GM12892 (cell line): ENCODE measurements at regions not wholly inside any gene's neighbourhood (a gene's known extent, or its start where the extent isn't known, plus 50 kb on each side); places are given as distances from the start of the nearest gene placed in this dataset.
"Not testable (repeated sequence)": the region's sequence is repeated elsewhere in the genome, so short reads cannot be mapped to it uniquely, and the experiment has no call there.

Source experiments
- DNase-seq: peaks from one replicate; pipeline ENCODE4 v3.0.0; 2011; ENCODE audit not compliant: insufficient read length
- FAIRE-seq: peaks from 2 replicates; lab custom pipeline; 2011; peaks lifted over from hg19 to GRCh38; lab: Jason Lieb, UNC
- POLR2A ChIP-seq: IDR thresholded peaks from 2 replicates; pipeline ENCODE4 v1.6.1; 2011; ENCODE audit warnings: low read depth, low read length, control low read depth
- POLR2AphosphoS5 ChIP-seq: IDR thresholded peaks from 2 replicates; pipeline ENCODE4 v1.6.1; 2011; ENCODE audit warnings: low read depth, low read length, control low read depth
- TAF1 ChIP-seq: IDR thresholded peaks from 2 replicates; pipeline ENCODE4 v1.6.1; 2011; ENCODE audit warnings: low read depth, mild to moderate bottlenecking, control low read depth, low read length, borderline replicate concordance

GRCh38 chr2:47728551-47728950 is 54.4 kb upstream of the MSH6 start:
- FAIRE-seq (no peak), DNase-seq (no peak)
- TF ChIP-seq TAF1, result no peak
- no peak for TF ChIP-seq POLR2AphosphoS5
- TF ChIP-seq POLR2A, result no peak

- DNase-seq, result no peak
- TF ChIP-seq POLR2A, result no peak
- no peak for TF ChIP-seq TAF1
- no peak for FAIRE-seq
Observed at GRCh38 chr2:47727956-47728355, 55.0 kb upstream of the MSH6 start.

- FAIRE-seq, result not testable (repeated sequence)
Observed at GRCh38 chr2:47726978-47727377, 56.0 kb upstream of the MSH6 start.

DNA sequence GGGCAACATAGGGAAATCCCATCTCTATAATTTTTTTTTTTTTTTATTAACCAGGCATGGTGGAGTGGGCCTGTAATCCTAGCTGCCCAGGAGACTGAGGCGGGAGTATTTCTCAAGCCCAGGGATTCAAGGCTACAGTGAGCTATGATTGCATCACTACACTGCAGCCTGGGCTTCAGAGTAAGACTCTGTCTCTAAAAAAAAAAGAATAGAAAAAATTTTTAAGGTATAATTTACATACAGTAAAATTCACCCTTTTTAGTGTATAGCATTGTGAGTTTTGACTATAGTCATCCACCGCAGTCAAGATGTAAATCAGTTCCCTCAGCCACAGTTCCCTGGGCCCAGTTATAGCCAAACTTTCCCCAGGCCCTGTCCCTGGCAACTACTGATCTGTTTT is 57.1 kb upstream of the MSH6 start:
- FAIRE-seq (peak; percentile 85), DNase-seq (no peak)
- TF ChIP-seq TAF1 (no peak), POLR2AphosphoS5 (no peak), POLR2A (no peak)

More at GRCh38 chr2:47726978-47727377, 56.0 kb upstream of the MSH6 start:
- not testable (repeated sequence) for DNase-seq

DNA sequence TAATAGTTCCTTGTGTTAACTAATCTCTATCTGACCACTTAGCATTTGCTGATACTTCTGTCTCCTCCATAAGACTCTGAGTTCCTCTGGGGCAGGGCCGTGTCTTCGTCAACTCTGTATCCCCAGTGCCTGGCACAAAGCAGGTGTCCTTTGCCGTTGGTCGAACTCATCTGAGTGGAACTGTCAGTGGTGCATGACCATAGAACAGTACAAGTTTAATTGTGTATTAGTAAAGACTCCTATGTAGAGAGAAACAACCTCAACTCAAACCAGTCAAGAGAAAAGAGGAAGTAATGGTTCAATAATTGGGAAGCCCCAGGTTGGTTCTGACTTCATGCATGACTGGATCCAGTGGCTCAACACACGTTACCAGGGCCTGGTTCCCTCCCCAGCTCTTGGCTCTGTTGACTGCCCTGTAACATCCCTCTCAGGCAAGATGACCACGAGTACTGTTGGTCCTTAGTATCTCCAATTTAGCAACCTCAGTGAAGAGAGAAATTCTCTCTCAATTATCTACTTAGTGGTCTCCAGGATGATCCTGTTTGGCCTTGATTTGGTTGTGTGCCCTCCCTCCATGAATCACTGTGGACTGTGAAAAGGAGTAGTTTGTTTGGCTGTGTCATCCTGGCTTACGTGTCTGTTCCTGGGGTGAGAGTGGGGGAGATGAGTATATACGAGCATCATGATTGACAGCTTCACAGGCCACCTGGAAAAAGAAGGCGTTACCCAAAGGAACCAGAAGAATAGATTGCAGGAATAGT is 58.5 kb upstream of the MSH6 start:
- no peak for DNase-seq
- FAIRE-seq, result peak; percentile 99
- TF ChIP-seq POLR2A (peak; percentile 11; the same call in 1 of the 2 replicates), POLR2AphosphoS5 (no peak), TAF1 (no peak)

DNA sequence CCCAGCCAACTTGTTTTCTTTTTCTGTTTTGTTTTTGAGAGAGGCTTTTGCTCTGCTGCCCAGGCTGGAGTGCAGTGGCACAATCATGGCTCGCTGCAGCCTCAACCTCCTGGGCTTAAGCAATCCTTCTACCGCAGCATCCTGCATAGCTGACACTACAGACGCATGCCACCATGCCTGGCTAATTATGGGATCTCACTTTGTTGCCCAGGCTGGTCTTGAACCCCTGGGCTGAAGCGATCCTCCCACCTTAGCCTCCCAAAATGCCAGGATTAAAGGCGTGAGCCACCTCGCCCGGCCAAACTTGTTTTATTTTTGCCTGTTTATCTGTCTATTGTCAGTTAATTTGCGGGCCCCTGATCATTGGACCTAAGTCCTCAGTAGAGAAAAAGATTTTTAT is 61.6 kb upstream of the MSH6 start:
- no peak for TF ChIP-seq POLR2A
- TF ChIP-seq TAF1, result no peak
- TF ChIP-seq POLR2AphosphoS5, result no peak
- no peak for FAIRE-seq
- no peak for DNase-seq

DNA sequence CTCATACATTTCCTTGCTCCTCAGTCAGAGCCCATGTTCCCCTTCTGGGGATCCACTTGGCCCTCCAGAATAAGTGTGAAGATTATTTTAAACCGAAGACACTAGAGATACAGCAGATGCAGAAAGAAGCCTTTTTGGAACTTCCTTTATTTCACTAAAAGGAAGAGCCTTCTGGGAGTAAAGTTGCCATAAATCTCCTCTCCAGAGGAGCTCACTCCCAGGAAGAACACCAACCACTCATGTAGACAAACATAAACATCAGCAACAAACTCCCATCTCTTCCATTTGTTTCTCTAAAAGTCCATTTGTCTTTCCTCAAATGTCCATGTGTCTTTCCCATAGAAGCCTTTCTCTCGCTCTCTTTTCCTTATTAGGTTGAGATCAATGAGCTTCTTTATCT is 62.4 kb upstream of the MSH6 start:
- no peak for TF ChIP-seq POLR2A
- TF ChIP-seq POLR2AphosphoS5, result no peak
- TF ChIP-seq TAF1, result no peak
- DNase-seq, result no peak
- FAIRE-seq, result no peak

DNA sequence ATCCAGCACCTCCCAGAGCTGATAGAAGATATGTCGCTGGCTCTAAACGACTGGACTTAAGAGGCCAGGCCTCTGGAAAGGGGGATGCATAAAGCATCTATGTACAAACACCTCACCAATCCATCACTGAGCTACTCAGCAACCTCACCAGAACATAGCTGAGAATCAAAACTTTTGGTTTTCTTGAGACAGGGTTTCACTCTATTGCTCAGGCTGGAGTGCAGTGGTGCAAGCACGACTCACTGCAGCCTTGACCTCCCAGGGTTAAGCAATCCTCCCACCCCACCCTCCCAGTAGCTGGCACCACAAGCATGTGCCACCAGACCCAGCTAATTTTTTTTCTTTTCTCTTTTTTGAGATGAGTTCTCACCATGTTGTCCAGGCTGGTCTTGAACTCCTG is 62.9 kb upstream of the MSH6 start:
- no peak for TF ChIP-seq POLR2AphosphoS5
- TF ChIP-seq POLR2A, result no peak
- no peak for TF ChIP-seq TAF1
- FAIRE-seq (peak; percentile 79), DNase-seq (no peak)

- TF ChIP-seq TAF1, result no peak
- no peak for TF ChIP-seq POLR2AphosphoS5
- no peak for TF ChIP-seq POLR2A
- DNase-seq, result no peak
- FAIRE-seq, result no peak
Observed at GRCh38 chr2:47719099-47719498, 63.8 kb upstream of the MSH6 start.

GRCh38 chr2:47716307-47716706 is 66.6 kb upstream of the MSH6 start:
- DNase-seq, FAIRE-seq: not testable (repeated sequence)

GRCh38 chr2:47715552-47715951 is 67.4 kb upstream of the MSH6 start:
- DNase-seq, result no peak
- no peak for FAIRE-seq
- TF ChIP-seq POLR2AphosphoS5, result no peak

DNA sequence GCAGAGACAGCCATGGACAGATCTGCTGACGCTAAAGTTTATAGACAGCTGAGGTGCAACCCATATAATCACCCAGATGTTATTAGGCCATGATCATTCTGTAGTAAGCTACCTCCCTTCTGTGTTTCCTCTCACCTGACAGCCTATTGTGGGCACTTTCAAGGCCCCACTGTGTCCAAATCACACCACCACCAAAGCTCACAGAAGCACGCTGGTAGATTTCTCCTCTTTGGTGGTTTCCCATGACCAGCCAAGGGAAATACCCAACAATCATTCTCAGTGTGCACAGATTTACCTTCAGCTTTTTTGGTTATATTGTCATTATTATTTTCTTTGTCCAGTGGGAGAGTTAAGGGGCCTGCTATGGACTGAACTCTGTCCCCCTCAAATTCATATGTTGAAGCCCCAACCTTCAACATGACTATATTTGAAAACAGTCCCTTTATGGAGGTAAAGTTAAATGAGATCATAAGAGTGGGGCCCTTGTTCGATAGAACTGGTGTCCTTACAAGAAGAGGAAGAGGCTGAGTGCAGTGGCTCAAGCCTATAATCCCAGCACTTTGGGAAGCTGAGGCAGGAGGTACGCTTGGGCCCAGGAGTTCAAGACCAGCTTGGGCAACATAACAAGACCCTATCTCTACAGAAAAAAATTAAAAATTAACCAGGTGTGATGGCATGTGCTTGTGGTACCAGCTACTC is 74.0 kb upstream of the MSH6 start:
- FAIRE-seq (peak; percentile 72), DNase-seq (no peak)
- TF ChIP-seq POLR2AphosphoS5 (no peak), POLR2A (no peak), TAF1 (no peak)
